ENCODE measurements at regions not wholly inside any gene's neighbourhood (a gene's known extent, or its start where the extent isn't known, plus 50 kb on each side); places are given as distances from the start of the nearest gene placed in this dataset.
"Not testable (repeated sequence)": the region's sequence is repeated elsewhere in the genome, so short reads cannot be mapped to it uniquely, and the experiment has no call there.

DNA sequence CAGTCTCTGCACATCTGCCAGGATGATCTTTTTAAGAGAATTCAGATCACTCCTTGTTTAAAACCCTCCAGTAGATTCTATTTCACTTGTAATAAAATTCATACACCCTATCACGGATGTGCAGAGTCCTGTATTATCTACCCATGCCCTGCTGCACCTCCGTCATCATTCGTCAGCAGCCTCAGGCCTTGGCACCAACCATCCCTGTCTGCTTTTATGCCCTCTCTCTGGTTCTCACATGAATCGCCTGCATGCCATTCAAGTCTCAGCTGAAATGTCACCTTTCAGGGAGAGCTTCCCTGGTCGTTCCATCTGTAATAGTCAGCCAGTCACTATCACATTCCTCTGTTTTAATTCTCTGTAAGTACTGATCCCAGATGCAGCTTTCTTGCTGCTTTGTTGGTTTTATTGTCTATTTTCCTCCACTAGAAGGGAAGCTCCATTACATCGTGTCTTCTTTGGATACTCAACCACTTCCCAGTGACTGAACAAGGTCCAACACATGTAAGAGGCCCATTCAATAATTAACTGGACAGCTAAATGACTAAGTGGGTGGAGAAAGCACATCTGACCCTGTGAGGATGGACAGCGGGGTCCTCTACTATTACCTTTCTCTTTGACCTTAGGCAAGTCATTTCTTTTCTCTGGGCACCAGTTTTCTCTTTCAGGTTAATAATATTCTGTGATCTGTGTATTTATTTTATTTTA is 81.2 kb upstream of the GOT2 start:
- DNase-seq = no peak

- DNase-seq = peak; percentile 26
Observed at GRCh38 chr16:58814348-58814801, 80.3 kb upstream of the GOT2 start.

GRCh38 chr16:58809213-58809612 is 75.1 kb upstream of the GOT2 start:
- no peak for DNase-seq

DNA sequence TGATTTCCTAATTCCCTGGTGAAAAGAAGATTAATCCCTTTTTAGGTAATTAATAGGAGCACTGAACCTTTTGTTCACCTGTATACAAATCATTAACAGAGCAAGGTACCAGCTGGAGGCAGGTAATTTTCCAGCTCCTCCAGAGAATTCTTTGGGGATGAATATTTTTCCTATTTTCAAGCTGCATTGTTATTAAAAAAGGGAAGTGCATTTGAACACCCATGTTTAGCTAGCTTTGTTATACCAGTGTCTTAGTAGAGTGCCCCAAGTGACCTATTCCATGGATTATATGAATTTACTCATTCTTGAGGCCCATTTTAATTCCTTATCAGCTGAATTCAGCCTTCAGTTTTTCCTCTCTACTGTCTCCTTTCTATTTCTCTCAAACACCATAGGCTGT is 73.2 kb upstream of the GOT2 start:
- DNase-seq = no peak

- DNase-seq = no peak
Observed at GRCh38 chr16:58801838-58802237, 67.7 kb upstream of the GOT2 start.

DNA sequence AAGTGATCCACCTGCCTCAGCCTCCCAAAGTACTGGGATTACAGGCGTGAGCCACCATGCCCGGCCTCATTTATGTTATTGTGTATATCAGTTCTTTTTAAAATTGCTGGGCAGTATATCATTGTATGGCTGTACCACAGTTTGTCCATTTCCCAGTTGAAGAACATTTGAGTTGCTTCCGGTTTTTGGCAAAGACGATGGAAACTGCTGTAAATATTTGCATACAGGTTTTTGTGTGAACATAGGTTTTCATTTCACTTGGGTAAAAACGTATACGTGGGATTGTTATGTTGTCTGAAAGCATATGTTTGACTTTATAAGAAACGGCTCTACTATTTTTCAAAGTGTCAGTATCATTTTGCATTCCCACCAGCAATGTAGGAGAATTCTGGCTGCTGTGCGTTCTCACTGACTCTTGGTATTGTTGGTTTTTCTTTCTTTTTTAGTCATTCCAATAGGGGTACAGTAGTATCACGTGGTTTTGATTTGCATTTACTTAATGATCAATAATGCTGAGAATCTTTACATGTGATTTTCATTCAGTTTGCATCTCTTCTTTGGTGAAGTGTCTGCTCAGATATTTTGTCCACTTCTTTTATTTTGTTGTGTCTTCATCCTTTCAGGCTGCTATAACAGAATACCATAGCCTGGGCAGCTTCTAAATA is 63.2 kb upstream of the GOT2 start:
- DNase-seq = no peak

DNA sequence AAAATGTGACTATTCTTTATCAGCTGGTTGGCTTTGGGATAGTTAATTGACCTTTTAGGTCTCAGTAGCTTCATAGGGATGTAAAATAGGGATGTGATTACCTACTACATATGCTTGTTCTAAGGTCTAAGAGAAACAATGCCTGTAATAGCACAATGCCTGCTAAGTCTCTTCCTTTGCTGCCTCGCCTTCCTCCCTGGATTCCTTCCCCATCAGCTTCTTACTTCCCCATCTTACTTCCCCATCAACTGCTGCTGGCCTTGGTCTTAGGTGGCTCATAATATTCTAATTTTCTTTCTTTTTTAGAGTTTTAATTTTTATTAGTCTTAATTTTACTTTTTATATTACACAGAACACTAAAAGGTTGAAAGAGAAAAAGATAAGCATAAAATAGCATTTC is 59.2 kb upstream of the GOT2 start:
- no peak for DNase-seq

DNA sequence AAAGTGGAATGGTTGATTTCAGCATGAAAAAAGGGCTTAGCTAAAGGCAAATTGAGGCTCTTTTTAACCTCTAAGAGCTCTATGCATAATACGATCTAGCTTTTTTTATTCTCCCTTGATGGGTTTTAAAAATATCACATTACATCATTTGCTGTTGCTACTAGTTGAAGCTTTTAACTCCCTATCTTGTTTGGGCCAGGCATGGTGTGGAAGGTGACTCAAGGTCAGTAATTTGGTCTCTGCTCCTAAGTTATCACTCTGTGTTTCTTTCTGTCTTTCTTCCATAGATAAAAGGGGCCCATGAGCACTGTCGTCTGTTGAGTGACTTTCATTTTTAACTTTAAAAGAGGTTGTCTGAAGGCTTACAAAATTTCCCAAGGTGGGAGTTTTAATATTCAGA is 58.1 kb upstream of the GOT2 start:
- DNase-seq = no peak

- DNase-seq = not testable (repeated sequence)
Observed at GRCh38 chr16:58790816-58791557, 56.9 kb upstream of the GOT2 start.

- DNase-seq = no peak
Observed at GRCh38 chr16:58789351-58789750, 55.2 kb upstream of the GOT2 start.

Data from activated CD4-positive, alpha-beta T cell treated with anti-CD3 and anti-CD28 coated beads, Interleukin-2, amount 50 U/mL, for 16 hours (primary cell).